NAMALWA (cell line): ENCODE measurements at regions not wholly inside any gene's neighbourhood (a gene's known extent, or its start where the extent isn't known, plus 50 kb on each side); places are given as distances from the start of the nearest gene placed in this dataset.
"Not testable (repeated sequence)": the region's sequence is repeated elsewhere in the genome, so short reads cannot be mapped to it uniquely, and the experiment has no call there.

Experiments used
- DNase-seq: peaks from one replicate; pipeline ENCODE4 v3.0.0-alpha.2; 2015; ENCODE audit warnings: low spot score

GRCh38 chr12:19625551-19625950 is 186.3 kb downstream of the AEBP2 start:
- DNase-seq, result not testable (repeated sequence)

- no peak for DNase-seq
Observed at GRCh38 chr12:19627719-19628118, 188.4 kb downstream of the AEBP2 start.

- DNase-seq, result no peak
Observed at GRCh38 chr12:19630536-19630935, 191.2 kb downstream of the AEBP2 start.

DNA sequence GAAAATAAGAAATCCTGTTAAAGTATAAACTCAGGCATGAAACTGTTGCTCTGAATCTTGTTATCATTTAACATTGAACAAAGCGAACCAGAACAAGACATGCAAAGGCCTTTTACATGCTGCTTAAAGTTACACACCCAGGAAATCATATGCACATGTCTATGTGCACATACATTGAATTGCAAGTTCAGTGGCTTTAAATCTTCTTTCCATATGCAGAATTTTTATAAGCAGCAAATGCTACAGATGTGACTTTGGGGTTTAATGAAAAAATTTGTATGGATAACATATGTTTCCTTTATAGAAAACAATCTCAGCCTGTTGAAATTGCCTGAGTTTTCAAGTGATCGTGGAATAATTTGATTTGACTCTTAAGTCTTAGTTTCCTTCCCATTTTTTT is 193.9 kb downstream of the AEBP2 start:
- DNase-seq, result no peak

- DNase-seq, result no peak
Observed at GRCh38 chr12:19633641-19634040, 194.3 kb downstream of the AEBP2 start.

GRCh38 chr12:19639781-19640415 is 200.6 kb downstream of the AEBP2 start:
- no peak for DNase-seq

DNA sequence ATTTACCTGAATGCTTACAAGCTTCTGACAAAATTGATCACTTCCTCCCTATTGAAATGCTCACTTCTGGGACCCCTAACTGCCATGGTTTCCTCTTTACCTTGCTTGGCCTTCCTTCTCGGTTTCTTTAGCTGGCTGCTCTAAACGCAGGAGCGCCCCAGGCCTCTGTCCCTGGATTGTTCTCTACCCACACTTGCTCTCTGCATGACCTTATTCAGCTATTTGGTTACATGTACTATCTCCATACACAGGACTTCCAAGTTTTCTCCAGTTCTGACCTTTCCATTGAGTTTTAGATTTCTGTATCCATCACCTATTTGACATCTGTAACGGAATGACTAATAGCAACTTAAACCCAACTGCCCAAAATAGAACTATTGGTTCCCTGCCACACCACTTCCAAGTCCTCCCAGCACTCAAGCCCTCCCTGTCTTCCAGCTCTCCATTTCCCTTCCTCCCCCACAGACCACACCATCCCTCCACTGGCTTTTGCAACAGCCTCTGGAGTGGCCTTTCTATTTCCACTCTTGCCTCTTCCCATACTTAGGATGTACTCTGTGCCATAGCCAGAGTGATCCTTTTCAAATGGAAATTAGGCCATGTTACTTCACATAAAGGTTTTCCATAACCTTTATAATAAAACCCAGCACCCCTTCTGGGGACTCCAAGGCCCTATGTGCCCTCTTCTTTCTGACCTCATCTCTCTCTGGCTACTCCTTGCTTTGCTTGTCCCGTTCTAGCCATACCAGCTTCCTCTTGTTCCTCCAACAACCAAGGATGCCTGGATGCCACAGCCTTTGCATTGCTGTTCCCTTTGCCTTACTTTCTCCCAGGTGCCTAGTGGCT is 202.2 kb downstream of the AEBP2 start:
- no peak for DNase-seq

DNA sequence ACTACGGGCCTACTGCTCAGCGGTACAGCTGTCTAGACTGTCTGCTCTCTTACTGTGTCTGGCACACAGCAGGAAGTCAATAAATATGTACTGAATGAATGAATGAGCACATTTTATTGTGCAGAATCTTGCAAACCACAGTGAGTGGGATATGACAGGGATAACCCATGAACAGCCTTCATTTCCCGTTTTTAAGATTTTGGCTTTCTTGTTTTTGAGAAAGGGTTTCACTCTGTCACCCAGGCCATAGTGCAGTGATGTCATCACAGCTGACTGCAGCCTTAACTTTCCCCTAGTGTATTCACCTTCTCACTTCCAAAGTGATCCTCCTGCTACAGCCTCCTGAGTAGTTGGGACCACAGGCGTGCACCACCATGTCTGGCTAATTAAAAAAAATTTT is 203.1 kb downstream of the AEBP2 start:
- DNase-seq, result no peak

DNA sequence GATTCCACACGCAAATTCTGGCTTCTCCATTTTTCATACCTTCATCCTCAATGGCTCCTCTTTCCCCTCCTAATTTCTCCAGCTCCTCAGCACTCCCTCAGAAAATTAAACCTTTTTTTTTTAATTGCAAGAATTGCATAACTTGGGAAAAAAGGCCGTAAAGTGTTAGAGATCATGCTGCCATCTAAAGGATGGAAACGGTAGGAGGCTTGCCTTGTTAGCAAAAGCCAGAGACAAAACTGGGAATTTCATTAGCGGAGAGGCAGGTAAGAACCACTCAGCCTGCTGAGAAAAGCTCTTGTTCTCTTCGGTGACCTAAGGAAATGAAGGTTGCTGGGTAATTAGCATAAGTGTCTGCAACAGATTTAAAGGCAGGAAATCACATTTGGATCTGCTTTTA is 204.3 kb downstream of the AEBP2 start:
- no peak for DNase-seq

- DNase-seq, result no peak
Observed at GRCh38 chr12:19644571-19644970, 205.3 kb downstream of the AEBP2 start.

DNA sequence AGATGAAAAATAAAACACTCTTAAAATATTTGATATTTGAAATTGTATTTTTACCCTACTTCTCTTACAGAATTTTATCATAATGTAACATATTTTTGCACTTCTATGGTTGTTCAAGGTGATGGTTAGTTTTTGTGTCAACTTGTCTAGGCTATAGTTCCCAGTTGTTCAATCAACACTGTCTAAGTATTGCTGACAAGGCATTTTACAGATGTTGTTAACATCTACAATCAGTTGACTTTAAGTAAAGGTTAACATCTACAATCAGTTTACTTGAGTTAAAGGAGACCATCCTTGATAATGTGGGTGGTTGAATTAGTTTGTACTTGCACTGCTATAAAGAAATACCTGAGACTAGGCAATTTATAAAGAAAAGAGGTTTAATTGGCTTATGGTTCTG is 206.5 kb downstream of the AEBP2 start:
- DNase-seq, result no peak

DNA sequence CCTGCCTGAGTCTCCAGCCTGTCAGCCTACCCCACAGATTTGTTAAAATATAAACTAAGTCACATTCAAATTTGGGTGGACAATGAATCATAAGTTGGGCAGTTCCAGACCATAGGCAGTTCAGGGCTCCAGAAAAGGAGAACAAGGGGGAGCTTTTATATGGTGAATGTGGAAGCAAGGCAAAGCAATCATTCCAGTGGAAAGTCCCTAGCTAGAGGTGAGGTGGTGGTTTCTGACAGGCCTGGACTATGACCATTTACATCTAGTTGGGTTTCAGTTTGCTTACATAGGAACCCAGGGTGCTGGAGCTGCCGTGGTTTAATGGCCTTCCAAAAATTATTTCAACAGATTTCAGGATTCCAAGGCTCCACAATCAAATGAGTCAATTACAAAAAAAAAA is 207.3 kb downstream of the AEBP2 start:
- DNase-seq, result no peak

DNA sequence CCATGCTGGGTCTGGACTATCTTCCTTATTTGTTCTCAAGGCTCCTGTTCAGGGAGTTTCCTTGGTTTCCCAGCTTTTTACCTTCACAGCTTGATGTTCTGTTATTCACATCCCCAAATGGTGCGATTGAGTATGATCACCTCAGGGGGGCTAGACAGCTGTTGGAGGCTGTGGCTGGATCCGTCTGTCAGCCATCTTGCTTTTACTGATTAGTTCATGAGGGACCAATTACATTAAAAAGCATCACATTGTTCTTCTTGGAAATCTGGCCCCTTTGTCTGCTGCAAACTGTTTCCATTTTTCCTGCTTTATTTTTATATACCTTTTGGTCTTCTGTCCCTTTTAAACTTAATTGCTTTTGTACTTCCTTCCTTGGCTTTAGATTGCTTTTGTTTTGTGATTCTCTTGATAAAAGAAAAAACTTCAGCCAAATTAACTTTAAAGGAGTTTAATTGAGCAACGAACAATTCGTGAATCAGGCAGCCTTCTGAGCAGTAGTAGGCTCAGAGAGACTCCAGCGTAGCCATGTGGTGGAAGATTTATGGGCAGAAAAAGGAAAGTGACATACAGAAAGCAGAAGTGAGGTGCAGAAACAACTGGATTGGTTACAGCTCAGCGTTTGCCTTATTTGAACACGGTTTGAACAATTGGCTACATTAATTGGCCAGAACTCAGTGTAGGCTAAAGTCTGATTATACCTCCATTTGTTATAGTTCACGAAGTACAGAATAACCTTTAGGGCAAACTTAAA is 208.7 kb downstream of the AEBP2 start:
- DNase-seq, result no peak

DNA sequence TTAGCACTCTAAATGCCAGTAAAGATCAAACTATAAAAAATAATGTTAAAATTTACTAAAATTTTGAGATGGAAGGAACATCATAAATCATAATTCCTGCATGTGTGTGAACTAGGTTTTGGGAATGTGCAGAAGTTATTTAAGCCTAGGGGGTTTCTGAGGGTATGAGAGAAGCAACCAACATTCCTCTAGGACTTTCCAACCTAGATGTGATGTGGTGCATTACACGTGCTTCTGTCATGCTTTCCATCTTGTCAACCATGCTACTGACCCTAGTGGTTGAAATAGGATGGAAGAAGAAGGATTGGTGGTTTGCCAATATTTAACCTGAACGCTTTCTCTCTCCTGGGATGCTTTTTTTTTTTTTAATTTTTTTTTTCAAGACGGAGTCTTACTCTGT is 209.3 kb downstream of the AEBP2 start:
- no peak for DNase-seq

GRCh38 chr12:19652386-19652785 is 213.1 kb downstream of the AEBP2 start:
- DNase-seq, result no peak

GRCh38 chr12:19654650-19655376 is 215.5 kb downstream of the AEBP2 start:
- no peak for DNase-seq

GRCh38 chr12:19657118-19657731 is 217.9 kb downstream of the AEBP2 start:
- no peak for DNase-seq

GRCh38 chr12:19657732-19658130 is 218.4 kb downstream of the AEBP2 start:
- no peak for DNase-seq

- no peak for DNase-seq
Observed at GRCh38 chr12:19659086-19659485, 219.8 kb downstream of the AEBP2 start.

DNA sequence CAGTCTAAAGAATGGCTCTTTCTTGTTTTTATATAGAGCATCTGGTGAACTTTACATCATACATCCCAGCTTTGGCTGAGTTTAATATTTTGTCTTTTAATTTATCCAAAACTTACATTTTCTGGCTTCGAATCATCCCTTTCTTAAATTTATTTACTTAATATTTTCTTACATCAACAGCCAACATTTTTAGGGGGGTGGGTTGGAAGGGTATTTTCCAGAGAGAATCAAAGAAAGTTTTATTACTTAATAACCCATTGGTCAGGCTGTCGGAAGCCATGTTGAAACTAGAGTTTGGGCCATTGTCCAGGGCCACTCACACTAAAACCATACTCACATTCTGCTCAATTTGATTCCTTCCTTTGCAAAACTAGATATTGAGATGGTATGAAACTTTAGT is 220.2 kb downstream of the AEBP2 start:
- DNase-seq, result no peak

DNA sequence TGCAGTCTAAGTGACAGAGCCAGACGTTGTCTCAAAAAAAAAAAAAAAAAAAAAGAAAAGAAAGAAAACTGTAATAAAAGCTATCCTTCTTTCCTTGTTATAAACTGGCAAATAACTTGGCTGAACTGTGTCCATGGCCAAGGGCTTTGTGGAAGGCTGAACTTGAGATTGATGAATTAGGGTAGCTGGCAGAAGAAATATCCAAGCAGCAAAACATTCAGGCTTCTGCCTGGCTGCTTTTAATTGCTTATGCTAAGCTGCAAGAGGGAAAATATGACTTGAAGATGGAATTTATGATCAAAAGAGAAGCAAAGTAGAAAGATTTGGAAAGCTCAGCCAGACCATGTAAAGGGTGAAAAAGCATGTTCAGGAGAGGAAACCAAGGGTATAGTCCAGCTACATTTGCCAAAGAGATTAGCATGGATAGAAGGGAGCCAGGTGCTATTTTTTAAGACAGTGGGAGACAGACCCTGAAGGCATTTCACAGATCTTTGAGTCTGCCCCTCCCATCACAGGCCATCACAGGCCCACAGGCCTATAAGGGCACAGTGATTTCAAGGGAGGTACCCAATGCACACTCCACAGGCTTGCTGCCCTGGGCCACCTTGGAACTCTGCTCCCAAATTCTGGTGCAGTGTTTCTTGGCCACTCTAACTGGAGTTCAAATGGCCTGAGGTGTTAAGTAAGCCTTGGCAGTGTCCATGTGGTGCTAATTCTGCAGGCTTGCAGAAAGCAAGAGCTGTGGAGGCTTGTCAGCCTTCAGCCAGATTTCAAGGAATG is 226.0 kb downstream of the AEBP2 start:
- DNase-seq, result no peak
